Osteoblast (primary cell): ENCODE measurements at regions not wholly inside any gene's neighbourhood (a gene's known extent, or its start where the extent isn't known, plus 50 kb on each side); places are given as distances from the start of the nearest gene placed in this dataset.

Experiments
- DNase-seq: peaks from one replicate; pipeline ENCODE4 v3.0.0; 2011; ENCODE audit warnings: low spot score, mixed read lengths; ENCODE audit not compliant: insufficient read length; ENCODE audit errors: missing footprints
- H2AFZ ChIP-seq: 2 replicates; pipeline ENCODE4 v1.6.0; 2011; ENCODE audit warnings: mild to moderate bottlenecking, low read length
- H3K27ac ChIP-seq: 2 replicates; pipeline ENCODE4 v1.5.1; 2011; ENCODE audit warnings: mild to moderate bottlenecking, low read depth, low read length, moderate library complexity
- H3K27me3 ChIP-seq: 2 replicates; pipeline ENCODE4 v1.6.0; 2012; ENCODE audit warnings: mild to moderate bottlenecking, control low read depth, inconsistent platforms, low read length, moderate library complexity; ENCODE audit not compliant: insufficient read depth
- H3K36me3 ChIP-seq: 2 replicates; pipeline ENCODE4 v1.5.1; 2011; ENCODE audit warnings: mild to moderate bottlenecking, low read length, control low read depth, moderate library complexity; ENCODE audit not compliant: insufficient read depth
- H3K4me1 ChIP-seq: 2 replicates; pipeline ENCODE4 v1.5.1; 2011; ENCODE audit warnings: mild to moderate bottlenecking, low read length, control low read depth, moderate library complexity; ENCODE audit not compliant: insufficient read depth
- H3K4me2 ChIP-seq: 2 replicates; pipeline ENCODE4 v1.6.0; 2011; ENCODE audit warnings: mild to moderate bottlenecking, low read length; ENCODE audit not compliant: insufficient read depth
- H3K4me3 ChIP-seq: fragments of 200-600 bp; sonication (generic); 3 replicates; pipeline ENCODE4 v1.5.1; 2012; ENCODE audit warnings: mild to moderate bottlenecking, low read length, inconsistent platforms; ENCODE audit not compliant: insufficient read depth
- H3K79me2 ChIP-seq: 2 replicates; pipeline ENCODE4 v1.6.0; 2012; ENCODE audit warnings: mild to moderate bottlenecking, low read length, control low read depth, inconsistent platforms; ENCODE audit not compliant: insufficient read depth
- H3K9me3 ChIP-seq: 2 replicates; pipeline ENCODE4 v1.5.1; 2011; ENCODE audit warnings: low read depth, low read length, control low read depth
- H4K20me1 ChIP-seq: 2 replicates; pipeline ENCODE4 v1.6.0; 2012; ENCODE audit warnings: mild to moderate bottlenecking, low read length, control low read depth; ENCODE audit not compliant: insufficient read depth
- TF ChIP-seq, protein P1 (sequence below): IDR thresholded peaks from 2 replicates; pipeline ENCODE4 v1.5.1; 2011; ENCODE audit warnings: mild to moderate bottlenecking, low read depth, low read length, moderate library complexity; ENCODE audit errors: extremely low read depth

DNA sequence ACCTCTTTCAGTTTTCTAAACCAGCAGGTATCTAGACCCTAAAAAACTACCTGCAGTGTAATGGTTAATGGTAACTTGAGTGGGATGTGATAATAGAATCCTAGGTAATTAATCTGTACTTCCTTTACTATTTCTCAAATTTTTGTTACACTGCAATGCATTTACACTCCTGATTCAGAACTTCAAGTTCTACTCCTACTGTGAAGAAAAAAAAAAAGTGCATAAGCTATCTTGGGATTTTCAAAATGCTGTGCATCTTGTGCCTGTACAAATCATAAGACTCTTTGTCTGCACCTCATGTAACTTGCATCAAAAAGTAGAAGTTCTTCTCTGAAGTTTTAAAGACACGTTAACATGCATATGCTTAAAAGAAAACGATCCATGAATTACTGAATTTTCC is 554.1 kb downstream of the CETN3 start:
- Histone ChIP-seq H3K4me2 (no peak overlapping the region), H4K20me1 (no peaks in the 10 kb centered on the region), H3K4me1 (no peaks in the 10 kb centered on the region), H2AFZ (no peak overlapping the region), H3K27me3 (no peaks in the 10 kb centered on the region), H3K9me3 (no peaks in the 10 kb centered on the region), H3K27ac (no peak overlapping the region), H3K4me3 (no peak overlapping the region), H3K79me2 (no peaks in the 10 kb centered on the region), H3K36me3 (no peaks in the 10 kb centered on the region)
- no peak for DNase-seq
- TF ChIP-seq, protein P1, sequence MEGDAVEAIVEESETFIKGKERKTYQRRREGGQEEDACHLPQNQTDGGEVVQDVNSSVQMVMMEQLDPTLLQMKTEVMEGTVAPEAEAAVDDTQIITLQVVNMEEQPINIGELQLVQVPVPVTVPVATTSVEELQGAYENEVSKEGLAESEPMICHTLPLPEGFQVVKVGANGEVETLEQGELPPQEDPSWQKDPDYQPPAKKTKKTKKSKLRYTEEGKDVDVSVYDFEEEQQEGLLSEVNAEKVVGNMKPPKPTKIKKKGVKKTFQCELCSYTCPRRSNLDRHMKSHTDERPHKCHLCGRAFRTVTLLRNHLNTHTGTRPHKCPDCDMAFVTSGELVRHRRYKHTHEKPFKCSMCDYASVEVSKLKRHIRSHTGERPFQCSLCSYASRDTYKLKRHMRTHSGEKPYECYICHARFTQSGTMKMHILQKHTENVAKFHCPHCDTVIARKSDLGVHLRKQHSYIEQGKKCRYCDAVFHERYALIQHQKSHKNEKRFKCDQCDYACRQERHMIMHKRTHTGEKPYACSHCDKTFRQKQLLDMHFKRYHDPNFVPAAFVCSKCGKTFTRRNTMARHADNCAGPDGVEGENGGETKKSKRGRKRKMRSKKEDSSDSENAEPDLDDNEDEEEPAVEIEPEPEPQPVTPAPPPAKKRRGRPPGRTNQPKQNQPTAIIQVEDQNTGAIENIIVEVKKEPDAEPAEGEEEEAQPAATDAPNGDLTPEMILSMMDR: no peak

DNA sequence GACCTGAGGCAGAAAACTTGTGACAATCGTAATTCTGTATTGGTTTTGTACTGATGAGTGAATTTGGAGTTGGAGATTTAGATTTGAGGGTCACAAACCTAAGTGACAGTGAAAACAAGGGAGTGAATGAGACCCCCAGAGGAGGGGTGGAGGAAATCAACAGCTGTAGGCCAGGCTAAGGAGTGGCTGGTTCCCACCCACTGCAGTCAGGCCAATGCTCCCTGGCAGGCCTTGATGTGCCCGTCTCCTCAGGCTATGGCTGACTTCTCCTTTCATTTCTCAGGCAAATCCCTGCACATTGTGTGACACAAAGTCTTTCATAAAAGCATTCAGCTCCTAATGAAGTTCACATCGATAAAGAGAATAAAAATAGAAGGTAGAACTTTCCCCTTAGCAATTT is 557.6 kb downstream of the CETN3 start:
- Histone ChIP-seq H3K27ac (no peak overlapping the region), H3K27me3 (no peaks in the 10 kb centered on the region), H3K4me3 (no peak overlapping the region), H3K4me1 (peaks cover 11% of the 10 kb centered on the region), H3K79me2 (no peaks in the 10 kb centered on the region), H3K9me3 (no peaks in the 10 kb centered on the region), H3K36me3 (no peaks in the 10 kb centered on the region), H4K20me1 (no peaks in the 10 kb centered on the region), H3K4me2 (no peak overlapping the region), H2AFZ (no peak overlapping the region)
- no peak for DNase-seq
- TF ChIP-seq, protein P1: no peak

DNA sequence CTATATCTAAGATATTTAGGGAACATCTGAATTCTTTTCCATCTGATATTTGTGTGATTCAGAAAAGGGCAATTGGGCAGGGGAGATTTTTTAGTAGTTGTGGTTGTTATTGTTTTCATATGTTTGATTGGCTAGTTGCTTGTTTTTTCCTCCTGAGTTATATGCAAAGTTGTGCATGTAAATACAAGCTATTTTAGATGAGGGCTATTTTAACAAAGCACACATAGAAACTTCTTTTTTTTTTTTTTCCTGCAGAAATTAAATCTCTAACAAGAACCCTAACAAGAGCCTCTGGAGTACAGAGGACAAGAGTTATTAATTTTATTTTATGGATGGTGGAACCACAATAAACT is 559.1 kb downstream of the CETN3 start:
- Histone ChIP-seq H2AFZ (no peak overlapping the region), H3K4me1 (peaks cover 11% of the 10 kb centered on the region), H3K27ac (no peak overlapping the region), H3K4me2 (no peak overlapping the region), H4K20me1 (no peaks in the 10 kb centered on the region), H3K4me3 (no peak overlapping the region), H3K36me3 (no peaks in the 10 kb centered on the region), H3K9me3 (no peaks in the 10 kb centered on the region), H3K79me2 (no peaks in the 10 kb centered on the region), H3K27me3 (no peaks in the 10 kb centered on the region)
- TF ChIP-seq, protein P1: no peak
- DNase-seq: no peak

DNA sequence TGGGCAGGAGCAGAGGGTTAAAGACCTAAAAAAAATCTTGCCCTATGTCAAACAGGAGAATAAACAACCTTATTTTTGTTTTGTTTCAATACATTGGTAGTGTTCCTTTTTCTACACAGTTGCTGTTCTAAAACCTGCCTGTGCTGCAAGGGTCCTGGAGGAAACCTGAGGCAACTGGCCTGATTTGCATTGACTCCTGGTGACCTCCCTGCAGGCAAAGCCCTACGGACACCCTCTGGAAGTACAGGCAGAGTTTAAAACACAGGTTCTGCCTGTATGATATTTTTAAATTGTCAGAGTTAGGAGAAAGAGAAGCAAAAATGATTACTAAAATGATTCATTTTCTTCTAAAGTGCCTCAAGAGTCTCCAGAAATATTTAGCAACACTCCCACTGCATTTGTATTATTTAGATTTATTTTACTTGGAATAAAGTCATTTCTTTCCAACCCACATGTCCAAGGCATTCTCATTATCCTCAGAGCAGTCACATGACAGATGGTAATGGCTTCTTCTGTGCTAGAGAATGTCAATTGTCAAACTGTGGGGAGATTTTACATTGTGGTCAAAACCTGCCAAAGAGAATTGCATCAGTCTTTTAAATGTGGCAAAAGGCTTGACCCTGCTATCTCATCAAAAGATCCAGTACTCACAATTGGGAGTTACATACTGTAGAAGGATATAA is 559.6 kb downstream of the CETN3 start:
- peaks cover 11% of the 10 kb centered on the region for H3K4me1 ChIP-seq
- no peaks in the 10 kb centered on the region for H3K9me3 ChIP-seq
- no peaks in the 10 kb centered on the region for H3K79me2 ChIP-seq
- no peaks in the 10 kb centered on the region for H3K27me3 ChIP-seq
- no peaks in the 10 kb centered on the region for H3K36me3 ChIP-seq
- H3K27ac ChIP-seq: no peak overlapping the region
- peak overlapping the region; percentile 5 for H3K4me2 ChIP-seq
- H4K20me1 ChIP-seq: no peaks in the 10 kb centered on the region
- H2AFZ ChIP-seq: no peak overlapping the region
- TF ChIP-seq, protein P1: no peak
- DNase-seq: peak; percentile 34
- H3K4me3 ChIP-seq: no peak overlapping the region
